ENCODE measurements at regions not wholly inside any gene's neighbourhood (a gene's known extent, or its start where the extent isn't known, plus 50 kb on each side); places are given as distances from the start of the nearest gene placed in this dataset.
"Not testable (repeated sequence)": the region's sequence is repeated elsewhere in the genome, so short reads cannot be mapped to it uniquely, and the experiment has no call there.

GRCh38 chrX:137646472-137646871 is 80.5 kb downstream of the ZIC3 start:
- no peak for DNase-seq

GRCh38 chrX:137651647-137652046 is 85.7 kb downstream of the ZIC3 start:
- no peak for DNase-seq

GRCh38 chrX:137652086-137652485 is 86.2 kb downstream of the ZIC3 start:
- no peak for DNase-seq

GRCh38 chrX:137654481-137654880 is 88.6 kb downstream of the ZIC3 start:
- DNase-seq = no peak

- DNase-seq = no peak
Observed at GRCh38 chrX:137667776-137668175, 101.8 kb downstream of the ZIC3 start.

- DNase-seq = no peak
Observed at GRCh38 chrX:137684591-137684990, 118.7 kb downstream of the ZIC3 start.

GRCh38 chrX:137695417-137695816 is 129.5 kb downstream of the ZIC3 start:
- no peak for DNase-seq

GRCh38 chrX:137707348-137707747 is 141.4 kb downstream of the ZIC3 start:
- no peak for DNase-seq

- no peak for DNase-seq
Observed at GRCh38 chrX:137742846-137743245, 176.9 kb downstream of the ZIC3 start.

- DNase-seq = no peak
Observed at GRCh38 chrX:137743414-137743813, 177.5 kb downstream of the ZIC3 start.

GRCh38 chrX:137746289-137746688 is 180.4 kb downstream of the ZIC3 start:
- DNase-seq = no peak

- no peak for DNase-seq
Observed at GRCh38 chrX:137747244-137748043, 181.5 kb downstream of the ZIC3 start.

GRCh38 chrX:137748827-137749226 is 182.9 kb downstream of the ZIC3 start:
- DNase-seq = no peak

GRCh38 chrX:137749246-137749645 is 183.3 kb downstream of the ZIC3 start:
- DNase-seq = no peak

- DNase-seq = no peak
Observed at GRCh38 chrX:137771537-137771936, 205.6 kb downstream of the ZIC3 start.

- DNase-seq = no peak
Observed at GRCh38 chrX:137792214-137792613, 226.3 kb downstream of the ZIC3 start.

GRCh38 chrX:137797926-137798325 is 232.0 kb downstream of the ZIC3 start:
- not testable (repeated sequence) for DNase-seq

- no peak for DNase-seq
Observed at GRCh38 chrX:137823257-137823656, 257.3 kb downstream of the ZIC3 start.

- DNase-seq = no peak
Observed at GRCh38 chrX:137847376-137847775, 281.4 kb downstream of the ZIC3 start.

- DNase-seq = no peak
Observed at GRCh38 chrX:137848266-137848905, 282.5 kb downstream of the ZIC3 start.

GRCh38 chrX:137852502-137852901 is 286.6 kb downstream of the ZIC3 start:
- no peak for DNase-seq

- no peak for DNase-seq
Observed at GRCh38 chrX:137855490-137855889, 289.6 kb downstream of the ZIC3 start.

GRCh38 chrX:137858106-137858505 is 292.2 kb downstream of the ZIC3 start:
- no peak for DNase-seq

GRCh38 chrX:137878401-137878800 is 312.5 kb downstream of the ZIC3 start:
- no peak for DNase-seq

- no peak for DNase-seq
Observed at GRCh38 chrX:137882960-137883359, 317.0 kb downstream of the ZIC3 start.

Data from activated CD4-positive, alpha-beta T cell treated with anti-CD3 and anti-CD28 coated beads, Interleukin-2, amount 50 U/mL, for 16 hours (primary cell).